Uterus (tissue), 2 donors: ENCODE measurements at regions not wholly inside any gene's neighbourhood (a gene's known extent, or its start where the extent isn't known, plus 50 kb on each side); places are given as distances from the start of the nearest gene placed in this dataset.
A peak's percentile ranks its signal among the peaks of the same experiment; 100 is the strongest.

ENCODE experiments used
- CTCF ChIP-seq, 4 experiments: fragments of 200-600 bp in 2 of 4; fragments of 450-650 bp in 2 of 4; sonication (generic) in 2 of 4; IDR thresholded peaks; one replicate each; pipeline ENCODE4 v1.5.1; 2016 to 2019; ENCODE audit warnings: antibody characterized with exemption in 4 of 4, mild to moderate bottlenecking in 2 of 4, moderate library complexity in 1 of 4
- POLR2A ChIP-seq, 2 donors: fragments of 450-650 bp; IDR thresholded peaks; one replicate each; pipeline ENCODE4 v1.6.1; 2016; ENCODE audit warnings: antibody characterized with exemption in 2 of 2, mild to moderate bottlenecking in 1 of 2, moderate library complexity in 1 of 2

DNA sequence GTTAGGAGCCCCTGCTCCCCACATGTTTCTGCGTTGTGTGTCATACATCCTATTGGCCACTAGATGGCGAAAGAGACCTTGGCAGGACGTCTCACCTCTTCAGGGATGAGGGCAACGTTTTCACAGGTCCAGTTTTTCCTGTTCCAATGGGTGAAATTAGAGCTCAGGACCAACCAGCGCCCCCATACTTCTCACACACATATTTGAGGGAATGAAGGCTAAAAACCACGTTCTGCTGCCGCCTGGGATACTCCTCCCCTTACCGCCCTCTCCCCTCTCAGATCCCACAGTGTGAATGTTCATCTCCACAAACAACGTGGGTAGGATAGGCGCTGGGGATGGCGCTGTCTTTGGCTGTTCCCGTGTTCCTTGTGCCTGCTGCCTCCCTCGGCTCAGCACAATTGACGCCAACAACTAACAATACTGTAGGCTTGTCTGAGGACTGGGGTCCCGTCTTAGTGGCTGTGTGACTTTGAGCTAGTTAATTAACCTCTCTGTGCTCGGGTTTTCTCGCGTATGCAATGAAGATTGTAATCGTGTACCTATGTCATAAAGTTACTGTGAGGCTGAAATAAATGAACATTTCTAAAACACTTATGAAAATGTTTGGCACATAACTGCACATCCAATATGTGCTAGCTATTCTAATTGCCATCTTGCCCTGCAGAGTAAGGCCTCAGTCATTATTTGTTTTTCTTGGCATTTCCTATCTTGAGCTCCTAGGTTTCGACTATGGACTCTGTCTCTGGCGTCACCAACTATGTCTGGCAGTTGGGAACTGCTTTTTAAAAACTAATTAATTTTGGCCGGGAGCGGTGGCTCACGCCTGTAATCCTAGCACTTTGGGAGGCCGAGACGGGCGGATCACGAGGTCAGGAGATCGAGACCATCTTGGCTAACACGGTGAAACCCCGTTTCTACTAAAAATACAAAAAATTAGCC, 181.3 kb upstream of the STK26 start:
- TF ChIP-seq CTCF (IDR thresholded peaks at IDR 0.05) = peak; percentile 71 to 83 (median 77)
- TF ChIP-seq POLR2A (IDR thresholded peaks at IDR 0.05) = no peak
